ENCODE measurements at regions not wholly inside any gene's neighbourhood (a gene's known extent, or its start where the extent isn't known, plus 50 kb on each side); places are given as distances from the start of the nearest gene placed in this dataset.

- no peak for TF ChIP-seq MYC (IDR thresholded peaks at IDR 0.05; ENCODE audit: low read depth, low read length)
- TF ChIP-seq MAX (IDR thresholded peaks at IDR 0.05; ENCODE audit: low read depth, low read length), result no peak
- TF ChIP-seq POLR2A (IDR thresholded peaks at IDR 0.05; ENCODE audit: extremely low read depth, insufficient read length), result no peak
- no peak for TF ChIP-seq CTCF (IDR thresholded peaks at IDR 0.05; ENCODE audit: low read depth, low read length)
- DNase-seq (ENCODE audit: low read depth), result no peak
Measured at GRCh38 chr10:118407026-118407425, 64.9 kb upstream of the FAM204A start.

GRCh38 chr10:118405928-118406327 is 63.8 kb upstream of the FAM204A start:
- TF ChIP-seq MYC (IDR thresholded peaks at IDR 0.05; ENCODE audit: low read depth, low read length) (no peak), CTCF (IDR thresholded peaks at IDR 0.05; ENCODE audit: low read depth, low read length) (no peak), POLR2A (IDR thresholded peaks at IDR 0.05; ENCODE audit: extremely low read depth, insufficient read length) (no peak), MAX (IDR thresholded peaks at IDR 0.05; ENCODE audit: low read depth, low read length) (no peak)
- no peak for DNase-seq (ENCODE audit: low read depth)

More at GRCh38 chr10:118407026-118407425, 64.9 kb upstream of the FAM204A start:
- H3K4me3 ChIP-seq (ENCODE audit: low read depth, low read length), result no peak overlapping the region

GRCh38 chr10:118403967-118404366 is 61.8 kb upstream of the FAM204A start:
- H3K4me3 ChIP-seq (ENCODE audit: low read depth, low read length), result no peak overlapping the region
- no peak for DNase-seq (ENCODE audit: low read depth)
- TF ChIP-seq MYC (IDR thresholded peaks at IDR 0.05; ENCODE audit: low read depth, low read length) (no peak), POLR2A (IDR thresholded peaks at IDR 0.05; ENCODE audit: extremely low read depth, insufficient read length) (no peak), CTCF (IDR thresholded peaks at IDR 0.05; ENCODE audit: low read depth, low read length) (no peak), MAX (IDR thresholded peaks at IDR 0.05; ENCODE audit: low read depth, low read length) (no peak)

More at GRCh38 chr10:118405928-118406327, 63.8 kb upstream of the FAM204A start:
- H3K4me3 ChIP-seq (ENCODE audit: low read depth, low read length), result no peak overlapping the region

GRCh38 chr10:118401708-118402193 is 59.6 kb upstream of the FAM204A start:
- no peak for DNase-seq (ENCODE audit: low read depth)
- TF ChIP-seq MAX (IDR thresholded peaks at IDR 0.05; ENCODE audit: low read depth, low read length), result no peak
- TF ChIP-seq CTCF (IDR thresholded peaks at IDR 0.05; ENCODE audit: low read depth, low read length), result no peak
- TF ChIP-seq POLR2A (IDR thresholded peaks at IDR 0.05; ENCODE audit: extremely low read depth, insufficient read length), result no peak
- H3K4me3 ChIP-seq (ENCODE audit: low read depth, low read length), result no peak overlapping the region

GRCh38 chr10:118397391-118397790 is 55.3 kb upstream of the FAM204A start:
- no peak overlapping the region for H3K4me3 ChIP-seq (ENCODE audit: low read depth, low read length)
- TF ChIP-seq MYC (IDR thresholded peaks at IDR 0.05; ENCODE audit: low read depth, low read length) (no peak), CTCF (IDR thresholded peaks at IDR 0.05; ENCODE audit: low read depth, low read length) (no peak), POLR2A (IDR thresholded peaks at IDR 0.05; ENCODE audit: extremely low read depth, insufficient read length) (no peak), MAX (IDR thresholded peaks at IDR 0.05; ENCODE audit: low read depth, low read length) (no peak)
- no peak for DNase-seq (ENCODE audit: low read depth)
